NK-92 (cell line): ENCODE measurements at regions not wholly inside any gene's neighbourhood (a gene's known extent, or its start where the extent isn't known, plus 50 kb on each side); places are given as distances from the start of the nearest gene placed in this dataset.

Source experiments
- DNase-seq: peaks from one replicate; lab custom pipeline; 2025; ENCODE audit not compliant: unreplicated experiment; lab: John Stamatoyannopoulos, UW

DNA sequence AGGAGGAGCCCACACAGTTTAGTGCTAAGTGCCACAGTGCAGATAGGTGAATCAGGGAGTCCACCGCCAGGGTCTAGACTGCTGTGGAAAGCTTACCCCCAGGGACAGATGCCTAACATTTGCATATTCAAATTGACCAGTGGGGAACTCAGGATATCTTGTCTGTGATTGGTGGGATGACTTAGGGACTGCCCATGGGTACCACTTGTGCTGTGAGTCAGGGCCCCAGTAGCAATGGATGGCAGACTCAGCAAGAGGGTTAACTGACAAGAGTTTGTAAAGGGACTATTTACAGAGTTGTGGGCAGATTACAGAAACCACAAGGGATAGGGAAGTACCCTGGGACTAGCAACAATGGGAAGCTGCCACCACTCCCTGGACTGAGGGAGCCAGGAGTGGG, 282.1 kb downstream of the BCOR start:
- no peak for DNase-seq

DNA sequence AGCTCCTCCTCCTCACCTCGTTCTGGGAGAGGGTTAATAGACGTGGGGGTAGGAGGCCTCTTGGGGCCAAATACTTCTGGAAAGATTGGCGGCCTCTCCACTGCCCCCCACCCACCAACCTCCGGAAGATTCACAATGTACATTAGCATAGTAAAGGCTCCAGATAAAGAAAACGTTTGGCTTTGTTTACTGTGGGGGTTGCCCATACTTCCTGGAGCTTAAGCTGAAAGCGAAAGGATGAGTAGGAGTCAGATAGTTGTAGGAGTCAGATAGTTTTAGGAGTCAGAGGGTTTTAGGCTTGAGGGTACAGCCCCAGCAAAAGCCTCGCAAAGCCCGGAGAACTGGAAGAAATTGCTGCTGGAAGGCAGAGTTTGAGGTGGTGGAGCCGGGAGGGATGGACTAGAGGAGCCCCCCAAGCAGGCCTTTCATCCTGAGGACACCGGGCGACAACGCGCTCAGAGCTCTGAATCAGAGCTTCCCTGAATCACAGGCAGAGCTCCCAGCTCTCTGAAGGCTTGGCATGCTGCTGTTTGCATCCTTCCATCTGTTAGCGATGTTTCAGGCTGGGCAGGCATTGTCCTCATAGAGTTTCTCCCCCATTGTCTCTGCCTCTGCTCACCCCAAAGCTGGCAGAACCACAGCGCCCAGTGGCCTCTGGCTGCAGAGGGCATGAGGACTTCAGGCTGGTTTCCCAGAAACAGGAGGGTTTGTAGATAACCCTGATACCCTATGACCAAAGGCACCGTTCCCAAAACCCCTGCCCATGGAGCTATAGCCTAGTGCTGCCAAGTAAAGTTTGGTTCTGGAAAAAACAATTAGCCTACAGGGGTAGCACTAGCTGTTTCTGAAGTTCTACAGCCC, 280.7 kb downstream of the BCOR start:
- DNase-seq = no peak

DNA sequence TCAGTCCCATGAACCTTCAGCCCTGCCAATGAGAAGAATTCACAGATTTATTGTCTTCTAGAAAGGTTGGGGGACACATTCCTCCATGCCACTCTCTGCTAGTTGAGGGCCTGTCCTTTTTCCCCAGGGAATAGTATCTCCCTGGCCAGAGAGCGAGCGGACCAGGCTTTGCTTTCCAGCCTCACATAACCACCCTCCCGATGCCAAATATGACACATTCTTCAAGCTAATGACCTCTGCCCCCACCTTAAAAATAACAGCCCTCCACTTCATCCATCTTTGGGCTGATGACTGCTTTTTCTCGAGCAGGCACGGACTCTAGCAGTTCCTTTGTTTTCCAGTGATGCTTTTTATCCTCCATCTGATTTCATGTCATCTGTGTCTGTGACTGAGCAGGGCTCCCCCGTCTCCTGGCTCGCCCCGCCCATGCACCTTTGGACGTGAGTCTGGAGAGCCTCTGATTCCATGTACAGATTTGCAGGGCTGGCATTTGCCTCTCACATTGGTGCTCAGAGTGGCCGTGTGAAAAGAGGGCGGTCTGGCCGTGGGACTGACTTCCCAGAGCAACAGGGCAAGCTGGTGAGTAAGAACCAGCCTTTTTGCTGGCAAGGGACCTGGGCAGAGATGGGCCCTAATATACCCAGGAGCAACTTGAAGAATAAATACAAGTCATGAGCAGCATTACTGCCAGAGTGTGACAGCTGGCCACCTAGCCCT, 279.8 kb downstream of the BCOR start:
- DNase-seq = no peak

- DNase-seq = no peak
Observed at GRCh38 chrX:39818750-39819149, 279.0 kb downstream of the BCOR start.

GRCh38 chrX:39819921-39820849, 277.6 kb downstream of the BCOR start:
- DNase-seq = no peak

GRCh38 chrX:39820938-39821708, 276.6 kb downstream of the BCOR start:
- DNase-seq = no peak

- no peak for DNase-seq
Observed at GRCh38 chrX:39821709-39822095, 276.1 kb downstream of the BCOR start.

- DNase-seq = no peak
Observed at GRCh38 chrX:39822133-39822748, 275.5 kb downstream of the BCOR start.

DNA sequence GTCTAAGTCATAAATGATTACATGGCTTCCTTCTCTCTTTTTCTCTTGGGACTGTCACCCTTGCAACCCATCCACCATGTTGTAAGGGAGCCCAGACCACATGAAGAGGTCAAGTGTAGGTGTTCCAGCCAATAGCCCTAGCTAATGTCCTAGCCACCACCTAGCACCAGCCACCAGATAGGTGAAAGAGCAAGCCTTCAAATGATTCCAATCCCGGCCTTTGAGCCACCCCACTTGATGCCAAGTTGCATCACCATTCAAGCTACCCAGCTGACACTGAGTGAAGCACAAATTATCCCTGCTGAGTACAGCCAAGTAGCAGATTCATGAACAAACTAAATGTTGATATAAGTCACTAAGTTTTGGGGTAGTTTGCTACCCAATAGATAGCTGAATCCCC, 274.3 kb downstream of the BCOR start:
- no peak for DNase-seq

GRCh38 chrX:39823854-39824253, 273.9 kb downstream of the BCOR start:
- no peak for DNase-seq

DNA sequence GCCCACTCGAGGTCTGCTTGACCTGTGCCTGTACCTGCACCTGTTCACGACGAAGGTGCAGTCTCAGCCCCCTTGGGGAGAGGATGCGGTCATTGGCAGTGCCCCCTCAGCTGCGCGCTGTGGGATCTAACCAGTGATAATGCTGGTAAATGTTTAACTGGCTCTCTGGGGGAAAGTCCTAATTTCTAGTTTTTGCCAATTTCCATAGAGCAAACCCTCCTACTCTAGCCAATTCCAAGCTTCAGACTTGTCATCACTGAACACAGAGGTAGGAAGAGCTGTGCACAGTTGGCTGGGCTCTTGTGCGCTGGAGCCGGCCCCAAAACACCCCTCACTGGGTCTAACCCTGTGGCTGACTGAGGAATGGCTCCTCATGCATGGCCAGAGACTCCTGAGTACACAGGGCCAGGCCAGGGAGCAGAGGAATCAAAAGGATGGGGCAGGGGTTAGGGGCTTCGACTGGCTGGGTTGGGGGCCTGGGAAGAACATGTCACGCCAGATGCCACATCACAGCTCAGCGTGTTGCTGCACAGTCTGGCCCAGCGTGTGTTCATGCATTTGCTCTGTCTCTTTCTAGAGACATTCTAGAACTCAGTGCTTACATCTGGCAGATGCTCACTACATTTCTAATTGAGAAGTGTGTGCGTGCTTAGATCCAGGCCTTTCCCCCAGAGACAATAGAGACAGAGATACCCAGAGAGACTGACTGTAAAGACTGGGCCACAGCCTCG, 270.8 kb downstream of the BCOR start:
- no peak for DNase-seq

DNA sequence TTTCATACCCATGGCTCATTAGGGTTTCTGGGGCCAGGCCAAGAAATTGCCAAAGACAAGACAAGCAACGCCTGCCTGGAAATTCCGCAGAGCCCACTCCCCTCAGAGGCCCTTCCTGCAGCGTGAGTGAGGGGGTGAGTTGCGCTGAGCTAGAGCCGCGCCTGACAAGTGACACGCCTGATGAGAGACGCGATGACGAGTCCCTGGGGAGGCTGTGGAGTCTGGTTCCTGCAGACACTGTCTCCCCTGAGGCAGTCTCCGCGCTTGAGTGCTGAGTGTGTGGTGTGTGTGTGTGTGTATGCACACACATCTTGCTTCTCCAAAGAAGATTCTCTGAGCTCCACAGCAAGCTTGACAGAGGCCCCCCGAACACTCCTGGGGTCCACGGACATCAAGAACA, 269.8 kb downstream of the BCOR start:
- DNase-seq = no peak

- DNase-seq = no peak
Observed at GRCh38 chrX:39828971-39829370, 268.8 kb downstream of the BCOR start.

- DNase-seq = no peak
Observed at GRCh38 chrX:39829965-39830364, 267.8 kb downstream of the BCOR start.

DNA sequence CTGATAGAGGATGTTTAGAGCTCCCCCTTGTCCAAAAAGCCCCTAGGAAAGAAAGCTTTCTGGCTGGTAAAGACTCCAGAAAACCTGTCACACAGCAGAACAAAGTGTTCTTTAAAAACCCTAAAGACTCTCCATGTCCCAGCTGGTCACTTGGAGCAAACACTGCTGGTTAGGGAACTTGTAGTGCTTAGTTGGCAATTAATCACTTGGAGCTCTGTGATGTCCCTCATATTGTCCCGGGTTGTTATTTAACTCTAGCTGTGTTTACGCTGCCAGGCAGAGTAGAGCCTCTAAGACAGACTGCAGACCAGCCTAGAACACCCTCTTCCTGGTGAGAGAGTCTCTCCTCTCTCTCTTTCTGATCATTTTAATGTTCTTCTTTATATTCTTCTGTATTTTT, 267.3 kb downstream of the BCOR start:
- no peak for DNase-seq

DNA sequence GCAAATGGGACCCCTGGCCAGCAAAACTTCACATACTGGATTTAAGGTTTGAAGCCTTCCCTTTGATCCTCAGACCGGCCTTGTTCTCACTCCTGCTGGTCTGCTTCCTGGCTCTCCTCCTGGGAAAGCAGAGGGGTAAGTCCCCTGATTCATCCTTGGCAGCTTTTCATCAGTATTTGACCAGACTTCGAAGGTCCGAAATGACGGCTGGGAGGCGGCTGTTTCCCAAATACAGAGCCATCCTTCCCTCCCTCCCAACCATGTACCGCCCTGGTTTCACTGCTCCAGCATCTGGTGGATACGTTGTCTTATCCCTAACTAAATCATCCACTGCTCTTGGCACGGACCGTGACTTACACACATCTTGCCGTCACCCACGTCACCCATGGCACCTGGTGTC, 265.5 kb downstream of the BCOR start:
- DNase-seq = no peak

GRCh38 chrX:39834600-39834999, 263.2 kb downstream of the BCOR start:
- DNase-seq = no peak

DNA sequence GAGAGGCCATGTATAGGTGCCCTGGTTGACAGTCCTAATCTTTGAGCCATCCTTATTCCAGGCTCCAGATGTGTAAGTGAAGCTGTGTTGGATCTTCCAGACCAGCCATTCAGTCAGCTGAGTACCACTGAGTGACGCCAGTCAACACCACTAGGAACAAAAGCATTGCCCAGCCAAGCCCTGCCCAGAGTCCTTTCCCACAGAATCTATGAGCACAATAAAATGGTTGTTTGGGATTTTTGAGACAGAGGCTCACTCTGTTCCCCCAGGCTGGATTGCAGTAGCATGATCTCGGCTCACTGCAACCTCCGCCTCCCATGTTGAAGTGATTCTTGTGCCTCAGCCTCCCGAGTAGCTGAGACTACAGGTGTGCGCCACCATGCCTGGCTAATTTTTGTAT, 262.5 kb downstream of the BCOR start:
- DNase-seq = no peak

- DNase-seq = no peak
Observed at GRCh38 chrX:39835776-39836175, 262.0 kb downstream of the BCOR start.
